ENCODE measurements at regions not wholly inside any gene's neighbourhood (a gene's known extent, or its start where the extent isn't known, plus 50 kb on each side); places are given as distances from the start of the nearest gene placed in this dataset.

- no peak for DNase-seq (ENCODE audit: low spot score)
- intact Hi-C loops (cut with micrococcal nuclease; ENCODE audit: unreplicated experiment) (no loop called here), in situ Hi-C loops (cut with HindIII; ENCODE audit: extremely low pct_ligation_motif_present, low pct_unique_long_range_greater_than_20kb) (no loop called here)
- H3K27ac ChIP-seq (ENCODE audit: extremely low read length, insufficient read depth, low read length): no peak overlapping the region
- no peaks in the 10 kb centered on the region for H3K27me3 ChIP-seq (ENCODE audit: control insufficient read depth in 1 of 2, insufficient read depth in 2 of 2, low read length in 2 of 2)
- no peaks in the 10 kb centered on the region for H3K9me3 ChIP-seq (ENCODE audit: low read length)
- no TSS peak for BruUV-seq (replicated peaks)
- H3K4me3 ChIP-seq (replicated peaks in 1 of 3; ENCODE audit: insufficient read depth in 1 of 3, low read depth in 2 of 3, low read length in 3 of 3): no peak overlapping the region
- 3% methylated on average over 1 of the region's 1 CpG for WGBS (ENCODE audit: low lambda C conversion rate)
- ATAC-seq: no peak
- no peaks in the 10 kb centered on the region for H3K4me1 ChIP-seq (ENCODE audit: insufficient read depth, low read length)
- FAIRE-seq: no peak
- ChIA-PET CTCF (ENCODE audit: low intra/inter-chr PET ratio, low total read pairs) (no interaction called here), POLR2A (no interaction called here)
- no peak overlapping the region for H2AFZ ChIP-seq (ENCODE audit: low read length)
- no peak overlapping the region for H3K4me2 ChIP-seq (ENCODE audit: low read depth, low read length)
- no peak overlapping the region for H3K9ac ChIP-seq (ENCODE audit: insufficient read depth, low read depth, low read length)
- H4K20me1 ChIP-seq (ENCODE audit: insufficient read depth, low read length): no peaks in the 10 kb centered on the region
- TF ChIP-seq BCL3 (CRISPR knock-in tag; IDR thresholded peaks at IDR 0.05): no peak
- no peaks in the 10 kb centered on the region for H3K36me3 ChIP-seq (replicated peaks in 1 of 2; ENCODE audit: control insufficient read depth in 1 of 2, insufficient read depth in 2 of 2, low read length in 2 of 2)
- H3K79me2 ChIP-seq (ENCODE audit: insufficient read depth, low read length): no peaks in the 10 kb centered on the region
These were observed 1183.2 kb upstream of the ADGRL3 start for GRCh38 chr4:60016971-60017370.

- H3K9ac ChIP-seq (ENCODE audit: insufficient read depth, low read depth, low read length): no peak overlapping the region
- H3K36me3 ChIP-seq (replicated peaks in 1 of 2; ENCODE audit: control insufficient read depth in 1 of 2, insufficient read depth in 2 of 2, low read length in 2 of 2): no peaks in the 10 kb centered on the region
- ChIA-PET POLR2A (no interaction called here), CTCF (ENCODE audit: low intra/inter-chr PET ratio, low total read pairs) (no interaction called here)
- H4K20me1 ChIP-seq (ENCODE audit: insufficient read depth, low read length): no peaks in the 10 kb centered on the region
- H2AFZ ChIP-seq (ENCODE audit: low read length): no peak overlapping the region
- H3K27me3 ChIP-seq (ENCODE audit: control insufficient read depth in 1 of 2, insufficient read depth in 2 of 2, low read length in 2 of 2): no peaks in the 10 kb centered on the region
- no peaks in the 10 kb centered on the region for H3K79me2 ChIP-seq (ENCODE audit: insufficient read depth, low read length)
- in situ Hi-C loops (cut with HindIII; ENCODE audit: extremely low pct_ligation_motif_present, low pct_unique_long_range_greater_than_20kb): no loop called here
- H3K4me2 ChIP-seq (ENCODE audit: low read depth, low read length): no peak overlapping the region
- H3K4me3 ChIP-seq (replicated peaks in 1 of 3; ENCODE audit: insufficient read depth in 1 of 3, low read depth in 2 of 3, low read length in 3 of 3): no peak overlapping the region
- ATAC-seq (no peak), DNase-seq (ENCODE audit: low spot score) (no peak), FAIRE-seq (no peak)
- H3K27ac ChIP-seq (ENCODE audit: extremely low read length, insufficient read depth, low read length): no peak overlapping the region
- TF ChIP-seq FOSL2 (CRISPR knock-in tag; IDR thresholded peaks at IDR 0.05): no peak
- TF ChIP-seq ZBTB20 (CRISPR knock-in tag; IDR thresholded peaks at IDR 0.05; ENCODE audit: borderline replicate concordance, low read depth): no peak
- H3K9me3 ChIP-seq (ENCODE audit: low read length): no peaks in the 10 kb centered on the region
- WGBS (ENCODE audit: low lambda C conversion rate): 16% methylated on average over 2 of the region's 2 CpGs
- intact Hi-C loops (cut with micrococcal nuclease; ENCODE audit: unreplicated experiment): no loop called here
- H3K4me1 ChIP-seq (ENCODE audit: insufficient read depth, low read length): no peaks in the 10 kb centered on the region
- BruUV-seq (replicated peaks): no TSS peak
These were observed 1180.9 kb upstream of the ADGRL3 start for GRCh38 chr4:60019180-60019579.
